Brain pericyte (primary cell): ENCODE measurements at regions not wholly inside any gene's neighbourhood (a gene's known extent, or its start where the extent isn't known, plus 50 kb on each side); places are given as distances from the start of the nearest gene placed in this dataset.
"Not testable (repeated sequence)": the region's sequence is repeated elsewhere in the genome, so short reads cannot be mapped to it uniquely, and the experiment has no call there.

ENCODE experiments used
- DNase-seq: peaks from one replicate; pipeline ENCODE4 v3.0.0-alpha.2; 2012; ENCODE audit warnings: low read depth, low spot score

- no peak for DNase-seq
Measured at GRCh38 chr3:164752812-164753211, 325.5 kb downstream of the SI start.

GRCh38 chr3:164748626-164749025, 329.7 kb downstream of the SI start:
- DNase-seq, result no peak

- DNase-seq, result no peak
Measured at GRCh38 chr3:164741869-164742268, 336.4 kb downstream of the SI start.

GRCh38 chr3:164737174-164737573, 341.1 kb downstream of the SI start:
- DNase-seq, result no peak

GRCh38 chr3:164732166-164732565, 346.1 kb downstream of the SI start:
- no peak for DNase-seq

GRCh38 chr3:164730815-164731360, 347.4 kb downstream of the SI start:
- peak; percentile 24 for DNase-seq

GRCh38 chr3:164723396-164723795, 354.9 kb downstream of the SI start:
- DNase-seq, result no peak

GRCh38 chr3:164702808-164703207, 375.5 kb downstream of the SI start:
- DNase-seq, result not testable (repeated sequence)

- DNase-seq, result no peak
Measured at GRCh38 chr3:164687902-164688301, 390.4 kb downstream of the SI start.

- no peak for DNase-seq
Measured at GRCh38 chr3:164687211-164687610, 391.1 kb downstream of the SI start.

GRCh38 chr3:164683489-164683888, 394.8 kb downstream of the SI start:
- no peak for DNase-seq

GRCh38 chr3:164679245-164679644, 399.1 kb downstream of the SI start:
- DNase-seq, result no peak

GRCh38 chr3:164677317-164677716, 401.0 kb downstream of the SI start:
- no peak for DNase-seq

- no peak for DNase-seq
Measured at GRCh38 chr3:164673738-164674137, 404.6 kb downstream of the SI start.

- no peak for DNase-seq
Measured at GRCh38 chr3:164658125-164658524, 420.2 kb downstream of the SI start.

GRCh38 chr3:164657631-164658030, 420.7 kb downstream of the SI start:
- DNase-seq, result no peak

- no peak for DNase-seq
Measured at GRCh38 chr3:164655462-164655861, 422.8 kb downstream of the SI start.

GRCh38 chr3:164641071-164641470, 437.2 kb downstream of the SI start:
- DNase-seq, result peak; percentile 0

- no peak for DNase-seq
Measured at GRCh38 chr3:164640591-164640990, 437.7 kb downstream of the SI start.

GRCh38 chr3:164620956-164621355, 457.3 kb downstream of the SI start:
- no peak for DNase-seq

- DNase-seq, result no peak
Measured at GRCh38 chr3:164620423-164620822, 457.9 kb downstream of the SI start.

- DNase-seq, result no peak
Measured at GRCh38 chr3:164612751-164613150, 465.5 kb downstream of the SI start.

GRCh38 chr3:164608554-164609276, 469.6 kb downstream of the SI start:
- DNase-seq, result no peak

- DNase-seq, result peak; percentile 21
Measured at GRCh38 chr3:164604687-164605086, 473.6 kb downstream of the SI start.
